AG04450 (cell line): ENCODE measurements at regions not wholly inside any gene's neighbourhood (a gene's known extent, or its start where the extent isn't known, plus 50 kb on each side); places are given as distances from the start of the nearest gene placed in this dataset.

Experiments
- CTCF ChIA-PET: fragments of 300-600, 350-600 bp; formaldehyde crosslinking; extraction: SDS; loops from one replicate; lab custom pipeline; 2022; ENCODE audit warnings: antibody characterized with exemption, inconsistent platforms; lab: Charles Lee
- POLR2A ChIA-PET: fragments of 350-600 bp; formaldehyde crosslinking; extraction: SDS; loops from one replicate; lab custom pipeline; 2021; ENCODE audit warnings: antibody characterized with exemption, inconsistent platforms; lab: Yijun Ruan, JAX
- DNase-seq: peaks from one replicate; pipeline ENCODE4 v3.0.0-alpha.2; 2011; ENCODE audit warnings: low read depth, low spot score
- H3K27ac ChIP-seq: one replicate; pipeline ENCODE4 v1.5.1; 2012; ENCODE audit warnings: low read depth, low read length, control low read depth
- H3K27me3 ChIP-seq: one replicate; pipeline ENCODE4 v1.6.0; 2012; ENCODE audit warnings: low read length; ENCODE audit not compliant: control insufficient read depth, insufficient read depth
- H3K4me3 ChIP-seq: 2 replicates; pipeline ENCODE4 v1.5.1; 2011; ENCODE audit warnings: mild to moderate bottlenecking, low read depth, low read length, control low read depth
- H3K9me3 ChIP-seq: 2 replicates; pipeline ENCODE4 v1.5.1; 2012; ENCODE audit warnings: low read length; ENCODE audit not compliant: control insufficient read depth, insufficient read depth
- CTCF ChIP-seq: IDR thresholded peaks from 2 replicates; pipeline ENCODE4 v1.5.1; 2011; ENCODE audit warnings: low read depth, low read length, control low read depth, inconsistent platforms

- H3K9me3 ChIP-seq = peaks cover 4% of the 10 kb centered on the region; the same call in 1 of the 2 replicates
- TF ChIP-seq CTCF = no peak
- POLR2A ChIA-PET = no interaction called here
- H3K4me3 ChIP-seq = no peak overlapping the region
- DNase-seq = no peak
- H3K27ac ChIP-seq = no peak overlapping the region
- H3K27me3 ChIP-seq = no peaks in the 10 kb centered on the region
- CTCF ChIA-PET = no interaction called here
These were observed 382.9 kb upstream of the CELF4 start for GRCh38 chr18:37948471-37948870.

GRCh38 chr18:37946324-37946723 is 380.7 kb upstream of the CELF4 start:
- no peak for TF ChIP-seq CTCF
- ChIA-PET CTCF (no interaction called here), POLR2A (no interaction called here)
- no peak for DNase-seq
- Histone ChIP-seq H3K27me3 (no peaks in the 10 kb centered on the region), H3K9me3 (peaks cover 4% of the 10 kb centered on the region; the same call in 1 of the 2 replicates), H3K4me3 (no peak overlapping the region), H3K27ac (no peak overlapping the region)

- ChIA-PET POLR2A (no interaction called here), CTCF (no interaction called here)
- no peak for TF ChIP-seq CTCF
- H3K9me3 ChIP-seq = peaks cover 4% of the 10 kb centered on the region; the same call in 1 of the 2 replicates
- H3K4me3 ChIP-seq = no peak overlapping the region
- no peak for DNase-seq
- H3K27ac ChIP-seq = no peak overlapping the region
- H3K27me3 ChIP-seq = no peaks in the 10 kb centered on the region
These were observed 379.2 kb upstream of the CELF4 start for GRCh38 chr18:37944700-37945270.

- CTCF ChIA-PET = no interaction called here
- POLR2A ChIA-PET = no interaction called here
- H3K27me3 ChIP-seq = no peaks in the 10 kb centered on the region
- no peak for DNase-seq
- H3K9me3 ChIP-seq = peaks cover 3% of the 10 kb centered on the region
- H3K27ac ChIP-seq = no peak overlapping the region
- no peak for TF ChIP-seq CTCF
- H3K4me3 ChIP-seq = no peak overlapping the region
These were observed 371.7 kb upstream of the CELF4 start for GRCh38 chr18:37937287-37937686.

GRCh38 chr18:37935086-37935485 is 369.5 kb upstream of the CELF4 start:
- no peak for TF ChIP-seq CTCF
- Histone ChIP-seq H3K27ac (no peak overlapping the region), H3K4me3 (no peak overlapping the region), H3K9me3 (peaks cover 7% of the 10 kb centered on the region), H3K27me3 (no peaks in the 10 kb centered on the region)
- CTCF ChIA-PET = no interaction called here
- POLR2A ChIA-PET = no interaction called here
- DNase-seq = no peak
